HG03039 (cell line): ENCODE measurements at regions not wholly inside any gene's neighbourhood (a gene's known extent, or its start where the extent isn't known, plus 50 kb on each side); places are given as distances from the start of the nearest gene placed in this dataset.
"Not testable (repeated sequence)": the region's sequence is repeated elsewhere in the genome, so short reads cannot be mapped to it uniquely, and the experiment has no call there.

Experiments used
- ATAC-seq: cut with Tn5 transposase; IDR thresholded peaks from one replicate; pipeline ENCODE4 v1.9.1; 2021; ENCODE audit warnings: mild to moderate bottlenecking, moderate library complexity; ENCODE audit not compliant: unreplicated experiment

DNA sequence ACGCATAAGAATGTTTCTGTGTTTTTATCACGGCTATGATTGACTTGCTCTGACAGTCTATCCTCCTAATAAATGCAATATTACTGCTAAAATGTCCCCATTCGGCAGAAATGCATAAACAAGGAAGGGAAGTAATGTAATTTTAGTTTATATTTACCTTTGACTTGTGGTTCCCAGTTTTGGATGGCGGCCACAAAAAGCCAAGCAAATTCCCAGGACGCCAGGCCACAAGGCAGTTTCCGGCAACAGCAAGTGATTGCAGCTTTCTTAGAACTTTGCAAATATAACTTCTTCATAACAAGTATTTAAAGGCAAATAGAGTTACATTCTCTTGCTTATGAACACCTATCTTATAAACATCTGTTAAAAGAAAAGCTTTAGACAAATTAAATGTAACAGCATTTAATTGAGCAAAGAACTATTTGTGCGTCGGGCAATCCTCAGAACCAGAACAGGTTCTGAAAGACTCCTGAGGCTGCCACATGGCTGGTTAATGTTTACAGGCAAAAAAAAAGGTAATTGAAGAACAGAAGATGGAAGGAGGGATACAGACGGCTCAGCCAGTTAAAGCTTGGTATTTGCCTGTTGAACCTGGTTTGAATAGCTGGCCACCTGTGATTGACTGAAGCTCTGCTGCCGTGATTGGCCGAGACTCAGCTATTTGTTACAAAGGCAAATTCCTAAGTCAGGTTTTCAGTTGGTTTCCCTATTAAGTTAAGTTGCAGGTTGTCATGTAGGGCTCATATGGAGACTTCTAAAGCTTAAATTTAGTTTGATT is 80.8 kb downstream of the C21orf91 start:
- ATAC-seq: no peak

DNA sequence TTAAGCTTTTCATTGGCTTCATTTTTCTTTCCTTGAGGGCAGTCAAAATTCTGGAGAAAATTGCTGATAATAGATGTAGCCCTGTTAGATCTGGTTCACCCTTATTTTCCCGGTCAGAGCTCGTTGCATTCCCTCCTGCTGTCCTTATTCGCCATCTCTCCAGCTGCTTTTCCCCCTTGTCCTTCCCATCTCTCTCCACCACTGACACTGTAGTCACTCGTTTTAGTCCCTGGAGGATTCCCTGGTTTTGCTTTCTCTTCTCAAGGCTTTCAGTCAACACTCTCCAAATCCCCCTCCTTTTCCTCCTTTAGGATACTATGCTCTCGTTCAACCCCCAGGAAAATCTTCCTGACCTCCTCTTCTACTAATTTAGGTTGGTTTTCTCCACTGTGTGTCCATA is 83.1 kb downstream of the C21orf91 start:
- no peak for ATAC-seq

GRCh38 chr21:17733209-17733608 is 85.9 kb downstream of the C21orf91 start:
- ATAC-seq: no peak

GRCh38 chr21:17732306-17732705 is 86.8 kb downstream of the C21orf91 start:
- no peak for ATAC-seq

- no peak for ATAC-seq
Observed at GRCh38 chr21:17731554-17731953, 87.6 kb downstream of the C21orf91 start.

GRCh38 chr21:17730782-17731181 is 88.4 kb downstream of the C21orf91 start:
- ATAC-seq: no peak

DNA sequence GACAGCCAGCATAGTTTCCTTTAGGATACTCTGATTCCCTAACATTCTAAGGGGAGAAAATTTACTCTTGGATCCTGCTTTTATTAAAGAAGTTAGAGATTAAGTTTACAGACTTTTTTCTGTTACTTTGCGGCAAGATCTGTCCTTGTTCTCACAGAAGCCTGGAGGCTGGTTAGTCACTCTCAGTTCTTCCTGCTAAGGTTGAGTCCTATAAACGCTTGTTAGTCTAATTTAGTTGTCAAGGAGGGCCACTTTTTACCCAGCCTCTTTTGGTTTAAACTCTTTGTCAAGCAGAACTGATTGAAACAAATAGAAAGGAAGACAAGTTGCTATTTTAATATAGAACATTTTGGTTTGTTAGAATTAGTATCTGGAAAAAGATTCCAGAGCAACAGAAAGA is 89.7 kb downstream of the C21orf91 start:
- ATAC-seq: no peak

DNA sequence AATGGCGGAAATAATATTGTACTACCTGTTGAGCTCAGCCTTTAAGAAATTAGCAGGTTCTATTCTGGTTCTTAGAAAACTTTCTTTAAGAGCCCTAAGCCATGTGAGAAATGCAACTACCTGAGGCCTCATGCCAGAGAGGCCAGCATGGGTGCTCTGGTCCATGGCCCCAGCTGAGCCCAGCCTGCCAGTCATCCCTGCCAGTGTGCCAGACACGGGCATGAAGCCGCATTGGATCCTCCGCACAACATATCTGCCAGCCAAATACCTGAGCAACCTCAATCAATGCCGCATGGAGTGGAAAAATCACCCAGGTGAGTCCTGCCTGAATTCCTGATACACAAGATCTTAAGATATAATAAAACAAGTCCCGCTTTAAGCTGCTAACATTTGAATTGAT is 91.8 kb downstream of the C21orf91 start:
- ATAC-seq: no peak

- no peak for ATAC-seq
Observed at GRCh38 chr21:17726047-17726829, 92.9 kb downstream of the C21orf91 start.

- no peak for ATAC-seq
Observed at GRCh38 chr21:17725339-17725738, 93.8 kb downstream of the C21orf91 start.

DNA sequence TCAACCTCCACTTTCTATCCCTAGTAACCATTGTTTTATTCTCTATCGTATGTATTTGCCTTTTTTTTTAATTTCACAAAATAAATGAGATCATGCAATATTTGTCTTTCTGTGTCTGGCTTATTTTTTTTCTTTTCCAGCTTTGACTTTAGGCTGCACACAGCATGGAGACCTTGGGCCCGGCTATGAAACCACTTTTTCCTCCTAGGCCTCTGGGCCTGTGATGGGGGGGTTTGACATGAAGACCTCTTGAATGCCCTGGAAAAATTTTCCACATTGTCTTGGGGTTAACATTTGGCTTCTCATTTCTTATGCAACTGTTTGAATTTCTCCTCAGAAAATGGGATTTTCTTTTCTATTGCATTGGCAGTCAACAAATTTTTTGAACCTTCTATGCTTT is 100.2 kb upstream of the BTG3 start:
- ATAC-seq: no peak

DNA sequence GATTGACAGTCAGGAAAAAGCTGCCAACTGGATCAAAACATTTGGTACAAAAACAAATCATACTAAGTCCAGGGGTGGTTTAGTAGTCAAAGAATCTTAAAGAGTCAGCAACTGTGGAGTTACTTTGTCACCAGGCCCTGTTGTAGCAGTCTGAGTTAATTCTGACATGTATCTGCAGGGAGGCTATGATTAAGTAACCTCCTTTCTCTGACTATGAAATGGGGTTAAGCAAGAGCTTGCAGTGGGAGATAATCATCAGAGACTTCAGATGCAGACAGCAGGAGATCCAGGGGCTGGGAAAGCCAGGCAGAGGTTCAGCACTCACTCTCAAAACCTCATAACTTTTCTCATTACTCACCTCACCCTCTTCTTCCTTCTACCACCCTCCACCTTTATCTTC is 99.2 kb upstream of the BTG3 start:
- no peak for ATAC-seq

DNA sequence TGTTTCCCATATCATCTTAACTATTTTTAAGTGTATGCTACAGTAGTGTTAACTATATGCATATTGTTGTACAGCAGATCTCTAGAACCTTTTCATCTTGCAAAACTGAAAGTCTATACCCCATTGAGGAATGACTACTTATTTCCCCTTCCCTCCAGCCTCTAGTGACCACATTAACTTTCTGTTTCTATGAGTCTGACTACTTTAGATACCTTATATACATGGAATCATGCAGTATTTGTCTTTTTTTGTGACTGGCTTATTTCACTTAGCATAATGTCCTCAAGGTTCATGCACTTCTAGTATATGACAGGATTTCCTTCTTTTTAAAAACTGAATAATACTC is 96.5 kb upstream of the BTG3 start:
- ATAC-seq: peak; percentile 100

- ATAC-seq: peak; percentile 19
Observed at GRCh38 chr21:17708522-17709265, 96.0 kb upstream of the BTG3 start.

GRCh38 chr21:17699524-17700189 is 87.0 kb upstream of the BTG3 start:
- no peak for ATAC-seq

GRCh38 chr21:17697473-17697872 is 84.8 kb upstream of the BTG3 start:
- ATAC-seq: no peak

DNA sequence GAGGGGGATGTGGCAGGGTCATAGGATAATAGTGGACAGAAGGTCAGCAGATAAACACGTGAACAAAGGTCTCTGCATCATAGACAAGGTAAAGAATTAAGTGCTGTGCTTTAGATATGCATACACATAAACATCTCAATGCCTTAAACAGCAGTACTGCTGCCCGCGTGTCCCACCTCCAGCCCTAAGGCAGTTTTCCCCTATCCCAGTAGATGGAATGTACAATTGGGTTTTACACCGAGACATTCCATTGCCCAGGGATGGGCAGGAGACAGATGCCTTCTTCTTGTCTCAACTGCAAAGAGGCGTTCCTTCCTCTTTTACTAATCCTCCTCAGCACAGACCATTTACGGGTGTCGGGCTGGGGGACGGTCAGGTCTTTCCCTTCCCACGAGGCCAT is 81.7 kb upstream of the BTG3 start:
- not testable (repeated sequence) for ATAC-seq

- no peak for ATAC-seq
Observed at GRCh38 chr21:17693801-17694200, 81.1 kb upstream of the BTG3 start.

- ATAC-seq: no peak
Observed at GRCh38 chr21:17690078-17690494, 77.4 kb upstream of the BTG3 start.

DNA sequence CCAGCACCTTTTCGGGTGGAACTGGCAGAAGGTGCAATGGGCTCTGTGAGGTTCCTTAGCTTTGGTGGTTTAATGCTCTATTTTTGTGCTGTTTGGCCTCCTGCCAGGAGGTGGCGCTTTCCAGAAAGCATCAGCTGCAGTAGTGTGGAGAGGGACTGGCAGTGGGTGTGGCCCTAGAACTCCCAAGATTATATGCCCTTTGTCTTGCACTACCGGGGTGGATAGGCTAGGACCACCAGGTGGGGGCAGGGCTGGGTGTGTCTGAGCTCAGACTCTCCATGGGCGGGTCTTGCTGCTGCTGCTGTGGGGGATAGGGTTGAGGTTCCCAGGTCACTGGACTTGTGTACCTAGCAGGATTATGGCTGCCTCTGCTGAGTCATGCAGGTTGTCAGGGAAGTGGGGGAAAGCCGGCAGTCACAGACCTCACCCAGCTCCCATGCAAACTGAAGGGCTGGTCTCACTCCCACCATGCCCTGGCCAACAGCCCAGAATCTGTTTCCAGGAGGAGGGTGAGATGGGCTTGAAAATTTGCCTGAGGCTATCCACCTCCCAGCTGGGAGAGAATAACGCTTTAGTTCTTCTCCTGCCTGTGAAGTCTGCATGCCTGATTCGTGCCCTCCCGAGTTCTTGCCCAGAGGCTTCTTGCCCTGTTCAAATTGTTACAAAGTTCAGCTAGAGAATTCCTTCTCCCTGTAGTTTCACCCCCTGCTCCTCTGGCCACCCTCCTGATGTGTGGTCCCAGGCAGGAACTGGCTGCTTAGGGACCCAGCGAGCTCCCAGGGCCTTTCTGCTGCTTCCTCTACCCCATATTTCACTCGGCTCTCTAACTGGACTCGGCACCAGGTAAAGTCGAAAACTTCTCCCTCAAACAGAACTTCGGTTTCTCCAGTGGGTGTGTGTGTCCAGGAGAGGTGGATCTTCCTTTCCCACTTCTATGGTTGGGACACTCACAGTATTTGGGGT is 76.5 kb upstream of the BTG3 start:
- ATAC-seq: no peak
